HK-2 (cell line): ENCODE measurements at regions not wholly inside any gene's neighbourhood (a gene's known extent, or its start where the extent isn't known, plus 50 kb on each side); places are given as distances from the start of the nearest gene placed in this dataset.
"Not testable (repeated sequence)": the region's sequence is repeated elsewhere in the genome, so short reads cannot be mapped to it uniquely, and the experiment has no call there.

Experiments
- DNase-seq: peaks from one replicate; pipeline ENCODE4 v3.0.0-alpha.2; 2018; ENCODE audit not compliant: unreplicated experiment

DNA sequence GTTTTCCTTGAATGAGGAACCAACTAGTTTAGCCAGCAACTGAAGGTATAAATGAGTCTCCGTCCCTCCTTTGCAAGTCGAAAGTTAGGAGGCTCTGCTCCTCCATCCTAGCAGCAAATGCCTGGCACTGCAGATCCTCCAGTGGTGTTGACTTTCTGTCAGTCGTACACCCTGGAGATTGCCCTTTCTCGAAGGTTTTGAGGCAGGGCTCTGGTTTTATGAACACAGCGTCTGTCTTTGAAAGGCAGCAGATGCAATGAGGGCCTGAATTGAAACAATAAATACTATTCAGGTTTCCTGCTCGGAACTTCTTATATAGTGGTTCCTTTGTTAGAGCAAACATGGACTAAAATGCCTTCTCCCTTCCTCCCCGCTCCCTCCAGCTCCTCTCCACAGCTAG lies 284.0 kb downstream of the TMEM38B start:
- no peak for DNase-seq

- DNase-seq = no peak
These were observed 284.5 kb downstream of the TMEM38B start for GRCh38 chr9:105978826-105979225.

DNA sequence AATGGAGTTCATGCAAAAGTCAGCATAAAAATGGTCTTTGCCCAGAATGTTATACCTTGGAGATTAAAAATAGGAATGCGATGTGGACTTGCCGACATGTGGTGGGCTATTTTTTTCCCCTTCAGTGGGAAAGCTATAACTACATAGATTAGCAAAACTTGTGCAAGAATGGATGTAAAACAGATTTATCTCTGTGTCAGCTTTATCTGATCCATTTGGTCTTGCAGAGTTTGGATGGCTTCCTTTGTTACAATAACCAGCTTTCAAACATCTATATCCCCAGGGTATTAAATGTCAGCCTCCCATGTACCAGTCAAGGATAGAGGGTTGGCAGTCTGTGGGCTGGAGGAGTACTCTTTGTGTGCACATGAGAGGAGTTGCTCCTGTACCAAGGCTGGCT lies 284.9 kb downstream of the TMEM38B start:
- no peak for DNase-seq

GRCh38 chr9:105984714-105985113 lies 290.4 kb downstream of the TMEM38B start:
- no peak for DNase-seq

GRCh38 chr9:105993116-105993854 lies 298.9 kb downstream of the TMEM38B start:
- DNase-seq = no peak

GRCh38 chr9:105993921-105994715 lies 299.8 kb downstream of the TMEM38B start:
- DNase-seq = no peak

GRCh38 chr9:105994970-105995369 lies 300.6 kb downstream of the TMEM38B start:
- peak; percentile 56 for DNase-seq

DNA sequence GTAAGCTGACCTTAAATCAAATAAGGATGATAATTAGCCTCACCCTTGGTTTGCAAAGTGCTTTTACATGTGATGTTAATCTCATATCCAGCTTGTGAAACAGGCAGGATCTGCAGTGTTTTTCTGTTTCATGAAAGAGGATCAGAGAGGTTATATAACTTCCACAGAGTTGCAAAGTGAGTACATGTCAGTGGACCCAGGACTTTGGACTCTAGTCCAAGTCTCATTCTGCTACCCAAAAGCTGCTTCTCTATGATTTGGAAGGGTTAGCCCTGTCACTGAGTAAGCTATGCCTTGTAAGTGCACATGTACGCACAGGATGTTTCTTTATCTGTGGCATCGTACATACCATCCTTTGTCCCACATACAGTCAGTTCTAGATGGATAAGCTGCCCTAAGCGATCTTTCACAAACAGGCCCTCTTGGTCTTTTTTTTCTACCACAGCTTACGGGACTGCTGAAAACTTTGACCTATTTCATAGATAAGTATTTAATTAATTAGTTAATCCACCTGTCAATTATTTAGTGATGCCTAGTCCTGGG lies 322.9 kb downstream of the TMEM38B start:
- DNase-seq = no peak

- DNase-seq = no peak
These were observed 324.8 kb downstream of the TMEM38B start for GRCh38 chr9:106019039-106019680.

DNA sequence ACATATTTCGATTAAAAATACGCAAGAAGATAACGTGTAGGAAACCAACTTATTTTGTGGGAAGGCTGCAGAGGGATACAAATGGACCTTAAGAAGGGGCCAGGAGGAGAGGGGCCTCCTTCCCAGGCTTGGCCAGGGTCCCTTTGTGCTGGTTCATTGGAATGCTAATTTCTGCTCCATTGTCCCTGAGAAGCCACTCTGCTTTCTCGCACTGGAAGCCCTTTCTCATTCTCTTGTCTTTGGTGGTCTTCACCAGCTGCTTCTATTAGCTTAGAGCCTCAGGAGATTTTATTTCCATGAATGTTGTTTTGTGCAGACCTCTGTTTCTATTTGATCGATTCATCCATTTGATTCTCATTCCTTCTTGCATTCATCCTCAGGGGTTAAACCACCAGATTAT lies 325.4 kb downstream of the TMEM38B start:
- DNase-seq = no peak

DNA sequence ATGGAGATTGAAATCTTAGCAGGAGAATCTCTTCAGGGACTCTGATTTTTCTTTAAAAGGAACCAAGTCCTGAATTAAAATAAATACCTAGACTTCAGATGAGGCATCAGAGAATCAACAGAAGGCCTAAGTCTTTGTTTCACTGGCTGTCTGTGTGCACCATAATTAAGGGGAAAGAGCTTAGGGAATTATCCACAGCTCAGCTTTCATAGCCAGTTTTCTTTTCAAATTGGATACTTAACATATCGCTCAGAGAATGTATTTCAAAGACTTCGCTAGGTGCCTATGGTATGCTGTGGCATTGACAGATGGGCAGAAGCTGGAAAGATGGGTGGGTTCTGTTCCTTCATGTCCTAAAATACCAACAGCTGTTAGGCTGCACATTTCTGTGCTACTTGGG lies 325.8 kb downstream of the TMEM38B start:
- no peak for DNase-seq

GRCh38 chr9:106023455-106023854 lies 329.1 kb downstream of the TMEM38B start:
- no peak for DNase-seq

- no peak for DNase-seq
These were observed 331.1 kb downstream of the TMEM38B start for GRCh38 chr9:106025453-106025852.

DNA sequence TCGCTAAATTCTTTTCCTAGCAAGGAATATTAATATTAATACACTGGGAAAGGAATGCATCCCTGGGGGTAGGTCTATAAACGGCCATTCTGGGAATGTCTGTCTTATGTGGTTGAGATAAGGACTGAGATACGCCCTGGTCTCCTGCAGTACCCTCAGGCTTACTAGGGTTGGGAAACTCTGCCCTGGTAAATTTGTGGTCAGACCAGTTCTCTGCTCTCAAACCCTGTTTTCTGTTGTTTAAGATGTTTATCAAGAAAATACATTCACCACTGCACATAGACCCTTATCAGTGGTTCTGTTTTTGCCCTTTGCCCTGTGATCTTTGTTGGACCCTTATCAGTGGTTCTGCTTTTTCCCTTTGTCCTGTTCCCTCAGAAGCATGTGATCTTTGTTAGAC lies 335.8 kb downstream of the TMEM38B start:
- not testable (repeated sequence) for DNase-seq

- DNase-seq = no peak
These were observed 338.6 kb downstream of the TMEM38B start for GRCh38 chr9:106032978-106033377.

DNA sequence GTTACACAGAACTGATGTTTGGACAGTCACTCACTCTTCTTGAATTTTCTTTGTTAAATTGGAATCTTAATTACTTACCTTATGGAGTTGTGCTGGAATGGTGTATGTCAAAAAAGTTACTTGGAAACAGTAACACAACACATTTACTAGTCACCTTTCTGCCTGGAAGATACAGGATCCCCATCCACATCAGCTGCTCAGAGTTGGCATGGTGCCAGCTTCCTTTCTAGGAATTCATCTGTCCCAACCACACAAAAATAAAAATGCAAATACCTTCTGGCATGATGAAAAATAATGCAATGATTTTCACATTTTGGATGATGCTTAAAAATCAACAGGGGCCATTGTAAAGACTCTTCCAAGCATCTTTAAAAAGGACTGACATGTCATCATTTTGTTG lies 341.5 kb downstream of the TMEM38B start:
- DNase-seq = no peak

DNA sequence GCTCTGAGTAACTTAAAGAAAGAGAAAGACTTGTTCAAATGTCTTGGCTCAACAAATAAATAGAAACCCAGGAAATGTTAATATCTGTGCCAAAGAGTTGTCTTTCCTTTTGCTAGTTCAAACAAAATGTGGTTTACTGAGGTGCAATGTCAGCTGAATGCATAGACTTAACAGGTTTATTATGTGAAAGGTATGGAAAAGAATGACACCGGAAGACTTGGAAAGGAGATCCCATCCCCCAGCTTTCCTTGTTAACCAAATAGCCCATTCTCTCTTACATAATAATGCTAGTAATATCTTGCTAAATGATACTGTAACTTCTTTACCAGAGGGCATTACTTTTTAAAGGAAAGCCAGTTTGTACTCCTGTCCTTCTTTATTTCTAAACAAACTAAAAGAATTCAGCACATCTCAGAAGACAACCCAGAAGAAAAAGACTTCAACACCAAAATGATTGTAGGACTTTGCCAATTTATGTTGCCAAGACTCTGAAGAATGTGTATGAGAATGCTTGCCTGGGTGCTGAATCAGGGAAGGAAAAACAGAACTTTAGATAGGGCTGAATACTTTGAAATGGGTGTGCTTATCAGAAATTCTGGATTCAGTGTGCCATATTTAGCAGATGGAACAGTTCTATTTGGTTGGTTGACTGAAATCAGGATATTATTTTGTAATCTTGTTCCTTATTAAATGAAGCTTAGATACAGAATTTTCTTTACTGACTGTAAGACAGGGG lies 344.1 kb downstream of the TMEM38B start:
- no peak for DNase-seq

GRCh38 chr9:106039151-106039935 lies 345.0 kb downstream of the TMEM38B start:
- no peak for DNase-seq

DNA sequence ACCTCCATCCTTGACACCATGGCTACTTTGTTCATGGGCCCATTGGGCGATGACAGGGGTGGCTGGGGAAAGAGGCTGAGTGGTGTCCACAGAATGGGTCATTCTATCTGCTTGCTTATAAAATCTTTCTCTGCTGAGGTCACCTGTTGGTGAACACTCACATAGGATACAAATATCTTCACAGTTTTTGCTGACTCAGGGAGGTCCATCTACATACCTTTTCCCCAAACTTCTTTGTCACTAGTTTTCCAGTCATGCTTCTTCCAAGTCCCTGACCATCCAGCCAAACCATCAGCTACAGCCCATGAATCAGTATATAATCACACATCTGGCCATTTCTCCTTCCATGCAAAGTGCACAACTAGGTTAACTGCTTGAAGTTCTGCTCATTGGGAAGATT lies 347.6 kb downstream of the TMEM38B start:
- DNase-seq = not testable (repeated sequence)

- no peak for DNase-seq
These were observed 357.2 kb downstream of the TMEM38B start for GRCh38 chr9:106051545-106051944.

- no peak for DNase-seq
These were observed 357.8 kb downstream of the TMEM38B start for GRCh38 chr9:106052166-106052565.
